Activated CD8-positive, alpha-beta memory T cell treated with anti-CD3 and anti-CD28 coated beads for 24 hours (primary cell): ENCODE measurements at regions not wholly inside any gene's neighbourhood (a gene's known extent, or its start where the extent isn't known, plus 50 kb on each side); places are given as distances from the start of the nearest gene placed in this dataset.
A peak's percentile ranks its signal among the peaks of the same experiment; 100 is the strongest.
"Not testable (repeated sequence)": the region's sequence is repeated elsewhere in the genome, so short reads cannot be mapped to it uniquely, and the experiment has no call there.

Experiments
- DNase-seq: peaks from one replicate; pipeline ENCODE4 v3.0.0-alpha.2; 2020

DNA sequence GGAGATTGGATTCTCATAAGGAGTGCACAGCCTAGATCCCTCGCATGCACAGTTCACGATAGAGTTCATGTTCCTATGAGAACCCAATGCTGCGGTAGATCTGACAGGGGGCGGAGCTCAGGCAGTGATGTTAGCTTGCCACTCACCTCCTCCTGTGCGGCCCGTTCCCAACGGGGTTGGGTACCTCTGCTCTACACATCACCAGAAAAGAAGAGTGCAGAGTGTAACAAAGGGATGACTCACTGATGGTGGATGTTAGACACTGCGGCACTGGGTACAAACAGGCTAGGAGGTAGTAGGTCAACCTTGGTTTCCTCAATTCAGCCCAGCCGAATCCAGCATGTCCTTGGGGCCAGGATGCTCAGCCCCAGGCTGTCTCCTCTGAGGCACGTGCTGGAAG is 66.8 kb upstream of the CHST15 start:
- no peak for DNase-seq

DNA sequence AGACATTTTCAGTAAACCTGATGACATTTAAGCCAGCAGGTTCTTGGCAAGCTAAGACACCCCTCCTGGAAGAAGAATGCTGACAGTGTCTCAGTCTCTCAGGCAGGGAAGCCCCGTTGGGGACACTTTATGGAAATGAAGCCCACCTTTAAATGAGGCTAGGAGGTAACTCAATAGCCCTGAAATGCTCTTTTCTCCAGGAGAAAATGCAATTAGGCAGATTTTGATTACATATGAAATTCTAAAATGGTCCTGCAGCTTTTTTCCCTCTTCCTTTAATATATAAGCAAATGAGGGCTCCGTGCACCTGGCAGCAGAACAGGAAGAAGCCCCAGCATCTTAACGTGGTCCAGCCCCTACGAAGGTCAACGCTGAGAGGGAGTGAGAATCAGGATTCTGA is 65.8 kb upstream of the CHST15 start:
- no peak for DNase-seq

DNA sequence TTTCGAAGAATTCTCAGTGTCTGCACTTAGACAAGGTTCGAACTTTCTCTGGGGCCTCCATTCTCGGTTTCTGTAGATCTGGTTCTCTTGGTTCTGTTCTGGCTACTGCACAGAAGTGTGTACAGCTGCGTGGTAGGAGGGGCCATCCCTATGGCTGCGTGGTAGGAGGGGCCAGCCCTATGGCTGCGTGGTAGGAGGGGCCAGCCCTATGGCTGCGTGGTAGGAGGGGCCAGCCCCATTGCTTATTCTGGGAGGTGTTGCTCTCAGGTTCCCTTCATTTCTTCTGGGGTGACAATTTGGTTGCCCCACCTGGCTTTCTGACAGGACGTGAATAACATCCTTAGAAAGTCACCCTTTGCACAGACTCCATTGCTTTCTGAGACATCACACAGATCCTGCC is 65.2 kb upstream of the CHST15 start:
- no peak for DNase-seq

DNA sequence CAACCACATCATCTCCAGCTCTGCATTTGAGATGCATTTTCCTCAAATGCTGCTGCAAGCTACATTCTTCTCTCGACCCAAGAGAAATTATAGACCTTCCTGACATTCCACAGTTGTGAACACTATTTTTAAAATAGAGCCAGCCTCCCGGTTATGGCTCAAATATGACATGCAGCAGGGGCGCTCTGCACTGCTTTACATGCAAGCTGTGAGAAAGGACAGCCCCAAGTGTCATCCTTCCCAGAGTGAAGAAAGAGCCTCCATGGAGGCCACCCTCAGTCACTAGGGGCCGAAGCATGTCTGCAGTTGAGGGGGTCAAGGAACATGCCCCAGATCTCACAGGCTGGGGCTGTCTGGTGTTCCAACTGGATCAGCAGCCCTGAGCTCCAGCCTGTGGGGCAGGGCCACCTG is 63.9 kb upstream of the CHST15 start:
- no peak for DNase-seq

DNA sequence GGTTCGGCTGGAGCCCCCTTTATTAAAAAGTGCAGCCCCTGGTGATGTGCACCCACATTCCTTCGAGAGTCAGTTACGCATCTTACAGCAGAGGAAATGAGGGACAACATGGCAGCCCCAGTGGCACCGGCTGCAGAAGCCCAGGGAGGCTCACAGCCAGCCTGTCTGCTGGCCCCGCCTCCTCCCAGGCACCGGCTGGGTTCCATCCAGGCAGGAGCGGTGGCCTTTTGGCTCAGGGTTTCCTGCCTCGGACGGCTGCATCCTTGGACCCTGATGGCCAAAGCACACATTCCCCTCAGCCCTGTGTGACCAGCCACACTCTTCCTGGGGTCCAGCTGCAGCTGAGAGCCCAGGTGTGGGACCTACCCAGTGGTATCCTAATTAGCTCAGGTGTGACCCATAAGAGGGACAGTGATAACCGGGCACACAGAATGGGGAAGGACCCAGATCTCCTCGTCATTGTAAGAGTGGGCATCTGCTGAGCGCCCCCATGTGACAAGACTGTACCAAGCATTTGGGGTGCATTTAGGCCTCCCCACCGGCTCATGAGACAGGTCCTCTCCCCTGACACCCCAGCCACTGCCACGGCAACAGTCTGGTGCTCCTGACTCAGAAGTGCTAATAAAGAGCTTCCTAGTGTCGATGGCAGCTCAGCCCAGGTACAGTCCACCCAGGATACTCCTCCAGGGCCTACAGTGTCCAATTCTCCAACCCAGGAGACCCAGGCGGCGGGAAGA is 63.3 kb upstream of the CHST15 start:
- DNase-seq, result no peak

DNA sequence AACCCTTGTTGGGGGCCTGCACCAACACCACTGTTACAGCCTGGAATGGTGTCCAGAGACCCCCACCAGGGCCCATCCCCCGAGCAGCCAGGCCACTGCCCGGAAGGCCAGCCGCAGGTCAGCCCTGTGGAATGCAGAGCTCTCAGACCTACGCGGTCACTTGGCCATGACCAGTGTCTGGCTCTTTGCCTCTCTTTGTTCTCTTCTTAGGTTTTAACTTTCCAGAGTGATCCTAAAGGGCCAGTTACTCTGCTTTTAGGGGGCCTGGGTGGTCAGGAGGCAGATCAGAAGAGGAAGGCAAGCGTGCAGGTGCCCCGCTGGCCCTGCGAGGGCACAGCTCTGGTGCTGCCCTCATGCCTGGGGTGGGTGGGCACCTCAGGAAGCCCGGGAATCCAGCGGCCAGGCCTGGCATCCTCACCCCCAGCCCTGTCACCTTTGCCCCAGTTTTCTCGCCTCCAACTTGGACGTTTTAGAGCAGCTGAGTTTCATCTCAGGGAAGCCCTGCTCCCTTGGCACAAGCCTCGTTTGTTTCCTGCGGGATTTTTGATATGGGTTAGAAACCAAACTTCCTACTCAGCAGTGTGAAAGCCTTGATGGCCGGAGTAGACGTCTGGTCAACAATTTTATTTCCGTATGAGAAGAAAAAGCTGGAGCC is 62.5 kb upstream of the CHST15 start:
- no peak for DNase-seq

DNA sequence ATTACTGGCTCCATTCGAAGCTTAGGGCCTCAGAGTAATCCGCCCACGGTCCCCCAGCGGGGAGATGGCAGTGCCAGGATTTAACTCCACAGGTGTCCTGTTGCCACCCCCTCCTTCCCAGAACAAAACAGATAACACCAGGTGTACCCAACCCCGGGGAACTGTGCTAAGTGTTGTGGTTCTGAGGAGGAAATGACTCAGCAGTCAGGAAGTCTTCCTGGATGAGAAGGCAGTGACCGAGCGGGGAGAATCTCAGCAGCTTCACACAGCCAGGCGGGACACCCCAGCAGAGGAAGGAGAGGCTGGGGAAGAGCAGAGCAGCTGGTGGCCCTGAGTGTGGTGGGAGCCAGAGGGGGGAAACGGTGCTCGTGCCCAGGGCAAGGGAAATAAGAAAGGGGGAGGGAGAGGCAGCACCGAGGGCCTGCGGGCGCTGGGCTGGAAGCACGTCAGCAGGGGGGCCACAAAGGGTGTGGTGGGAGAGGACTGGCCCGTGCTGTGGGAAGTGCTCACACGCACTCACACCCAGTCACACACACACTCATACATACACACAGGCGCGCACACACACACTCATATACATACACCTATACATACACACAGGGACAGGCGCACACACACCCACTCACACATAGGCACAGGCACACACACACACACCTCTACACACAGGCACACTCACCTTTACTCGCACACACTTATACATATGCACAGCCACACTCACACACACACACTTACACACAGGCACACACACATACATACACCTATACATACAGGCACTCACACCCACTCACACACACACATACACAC is 59.8 kb upstream of the CHST15 start:
- DNase-seq, result peak; percentile 68

DNA sequence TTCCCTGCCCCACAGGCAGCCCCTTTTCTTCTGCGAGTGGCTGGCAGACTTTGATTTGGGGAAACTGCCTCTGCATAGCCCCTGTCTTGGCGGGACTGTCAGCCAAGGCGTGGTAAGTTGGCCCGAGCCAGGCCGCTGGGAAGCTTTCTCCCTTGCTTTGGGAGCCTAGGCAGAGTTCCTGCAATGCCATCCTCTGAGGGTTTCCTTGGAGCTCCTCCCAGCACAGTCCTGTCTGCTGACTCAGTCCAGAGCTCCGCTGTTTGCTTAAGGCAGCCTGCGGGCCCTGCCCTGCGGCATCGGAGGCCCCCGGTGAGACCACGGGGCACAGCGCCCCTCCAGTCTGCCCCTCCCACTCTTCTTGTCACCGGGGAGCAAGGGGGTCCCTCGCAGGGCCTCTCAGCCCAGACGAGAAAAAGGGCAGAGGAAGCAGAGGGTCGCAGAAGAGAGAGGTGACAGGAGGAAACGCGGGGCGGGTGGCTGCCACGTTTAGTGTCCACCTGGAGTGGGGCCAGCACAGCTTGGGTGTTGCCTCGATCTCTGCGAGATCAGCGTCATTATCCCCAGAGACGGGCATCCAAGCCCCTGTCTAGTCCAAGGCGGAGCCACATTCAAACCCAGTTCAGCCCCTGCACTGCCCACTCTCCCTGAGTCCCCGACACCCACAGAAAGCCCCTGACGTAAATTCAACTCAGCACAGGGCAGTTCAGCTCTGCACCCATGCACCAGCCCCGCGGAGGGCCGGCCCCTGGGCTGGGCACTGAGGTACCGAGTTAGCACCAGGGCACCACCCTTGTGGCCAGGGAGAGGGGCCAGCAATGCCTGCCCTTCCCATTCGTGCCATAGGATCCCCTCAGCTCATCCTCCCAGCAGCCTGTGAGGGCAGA is 59.0 kb upstream of the CHST15 start:
- DNase-seq, result no peak

DNA sequence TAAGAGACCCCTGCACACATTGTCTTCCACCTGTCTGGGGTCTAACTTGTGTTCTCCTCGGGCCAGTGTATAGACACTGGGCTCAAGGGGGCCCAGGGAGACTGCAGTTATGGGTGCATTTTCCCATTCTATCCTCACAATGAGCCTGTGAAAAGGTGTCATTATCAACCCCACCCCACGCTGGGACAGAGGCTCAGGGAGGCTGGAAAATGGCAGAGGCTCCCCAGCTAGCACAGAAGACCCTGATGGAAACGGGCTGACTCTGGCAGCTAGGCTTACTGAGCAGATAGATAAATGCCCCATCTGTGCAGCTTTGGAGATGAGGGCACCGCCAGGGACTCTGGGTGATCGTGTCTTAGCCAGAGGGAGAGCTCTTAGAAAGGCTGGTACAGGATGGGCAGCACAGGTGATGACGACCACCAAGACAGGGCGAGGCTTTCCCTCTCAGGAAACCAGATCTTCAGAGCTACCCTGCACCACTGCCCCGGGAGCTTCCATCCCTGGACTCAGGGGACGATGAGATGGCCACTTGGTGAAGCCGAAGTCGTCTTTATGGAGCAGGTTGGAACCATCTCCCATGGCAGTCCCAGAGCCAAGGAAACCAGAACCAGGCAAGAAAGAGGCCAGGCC is 58.2 kb upstream of the CHST15 start:
- DNase-seq, result no peak

DNA sequence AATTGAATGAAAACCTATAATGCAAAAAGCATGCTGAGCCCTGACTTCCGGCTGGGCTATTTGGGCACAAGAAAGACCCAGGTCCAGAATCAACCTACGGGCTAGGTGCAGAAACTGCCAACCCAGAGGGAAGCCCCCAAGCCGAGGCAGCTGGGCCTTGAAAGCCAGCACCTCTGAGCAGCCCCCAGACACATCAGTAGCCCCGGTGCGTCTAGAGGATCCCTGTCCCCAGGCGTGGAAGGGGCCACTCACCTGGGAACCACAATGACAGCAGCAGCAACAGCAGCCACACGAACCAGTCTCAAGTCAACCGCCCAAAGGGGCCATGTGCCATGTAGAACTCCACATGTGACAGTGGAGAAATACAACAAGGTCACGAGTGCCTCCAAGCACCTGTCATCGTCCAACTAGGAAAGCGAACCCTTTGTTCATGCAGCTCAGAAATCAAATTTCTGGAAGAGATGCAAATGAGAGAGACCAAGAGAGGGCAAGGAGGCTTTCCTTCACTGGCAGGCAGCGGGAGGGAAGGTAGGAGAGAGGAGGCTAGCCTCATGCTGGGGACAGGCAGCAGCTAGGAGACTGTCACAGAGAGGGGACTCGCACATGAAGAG is 57.5 kb upstream of the CHST15 start:
- DNase-seq, result no peak

DNA sequence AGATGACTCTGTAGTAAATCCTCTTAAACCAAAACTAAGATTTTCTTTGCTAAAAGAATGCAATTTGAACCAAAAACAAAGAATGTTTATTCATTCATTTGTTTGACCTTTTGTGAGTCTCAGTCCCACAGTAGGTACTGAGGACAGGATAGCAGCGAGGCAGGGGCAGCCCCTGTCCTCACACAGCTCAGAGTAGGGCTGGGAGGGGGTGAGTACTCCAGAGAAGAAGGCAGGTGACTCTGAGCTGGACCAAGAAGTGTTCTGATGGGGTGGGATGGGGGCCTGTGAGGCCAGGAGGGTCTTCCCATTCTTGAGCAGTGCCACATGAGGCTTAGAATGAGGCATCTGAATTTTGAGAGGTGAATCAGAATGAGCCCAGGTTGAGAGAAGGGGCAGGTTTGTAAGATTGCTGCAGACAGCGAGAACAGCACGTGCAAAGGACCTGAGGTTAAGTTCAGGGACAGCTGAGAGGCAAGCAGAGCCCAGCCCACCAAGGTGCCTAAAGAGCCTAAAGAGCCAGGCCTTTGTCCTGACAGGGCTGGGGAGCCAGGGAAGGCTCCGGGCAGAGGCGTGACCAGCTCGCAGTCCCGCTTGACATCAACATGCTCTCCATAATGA is 56.9 kb upstream of the CHST15 start:
- no peak for DNase-seq

DNA sequence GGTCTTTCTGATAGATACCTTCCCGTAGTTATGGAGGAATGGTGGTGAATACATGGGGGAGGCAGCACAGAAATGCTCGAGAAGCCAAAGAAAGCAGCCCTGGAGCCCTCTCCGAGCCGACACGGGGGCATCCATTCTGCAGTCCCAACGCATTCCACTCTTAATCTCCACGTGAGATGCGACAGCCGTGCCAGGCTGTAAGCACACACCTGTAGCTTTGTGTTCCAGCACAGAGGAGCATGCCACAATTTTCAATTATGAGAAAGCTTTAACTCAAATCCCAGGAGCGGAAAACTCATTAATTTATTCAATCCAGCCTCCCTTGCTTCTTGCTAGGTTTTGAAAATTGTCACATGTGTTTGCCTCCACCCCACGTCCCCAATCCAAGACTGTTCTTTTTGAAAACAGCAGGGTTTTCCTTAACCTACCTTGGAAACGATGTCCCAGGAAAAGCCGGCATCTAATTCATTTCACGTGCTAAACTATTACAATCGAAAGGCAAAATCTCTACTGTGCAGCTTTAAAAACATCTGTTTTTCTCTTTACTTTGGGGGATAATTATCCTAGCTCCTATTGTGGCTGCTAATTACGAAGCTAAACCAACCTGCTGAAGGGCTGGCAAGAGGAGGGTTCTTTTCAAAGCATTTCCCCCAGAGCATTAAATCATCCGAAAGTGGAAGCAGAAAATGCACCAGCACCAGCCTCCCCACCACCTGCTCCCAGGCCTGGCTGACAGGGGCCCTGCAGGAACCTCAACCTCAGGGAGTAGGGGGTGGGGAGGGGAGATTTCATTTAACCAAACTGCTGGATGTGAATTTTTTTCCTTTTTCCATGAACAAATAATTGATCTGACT is 56.0 kb upstream of the CHST15 start:
- no peak for DNase-seq

DNA sequence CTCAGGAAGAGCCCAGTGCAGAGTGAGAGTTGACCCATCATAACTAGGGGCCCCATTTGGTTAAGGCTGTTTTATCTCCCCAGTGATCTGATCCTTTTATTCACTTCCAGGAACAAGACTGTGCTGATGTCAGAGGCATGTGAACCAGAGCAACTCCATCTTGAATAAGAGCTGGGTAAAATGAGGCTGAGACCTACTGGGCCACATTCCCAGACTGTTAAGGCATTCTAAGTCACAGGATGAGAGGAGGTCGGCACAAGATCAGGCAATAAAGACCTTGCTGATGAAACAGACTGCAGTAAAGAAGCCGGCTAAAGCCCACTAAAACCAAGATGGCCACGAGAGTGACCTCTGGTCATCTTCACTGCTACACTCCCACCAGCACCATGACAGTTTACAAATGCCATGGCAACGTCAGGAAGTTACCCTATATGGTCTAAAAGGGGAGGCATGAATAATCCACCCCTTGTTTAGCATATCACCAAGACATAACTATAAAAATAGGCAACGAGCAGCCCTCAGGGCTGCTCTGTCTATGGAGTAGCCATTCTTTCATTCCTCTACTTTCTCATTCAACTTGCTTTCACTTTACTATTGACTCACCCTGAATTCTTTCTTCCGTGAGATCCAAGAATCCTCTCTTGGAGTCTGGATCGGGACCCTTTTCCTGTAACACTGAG is 55.3 kb upstream of the CHST15 start:
- not testable (repeated sequence) for DNase-seq

DNA sequence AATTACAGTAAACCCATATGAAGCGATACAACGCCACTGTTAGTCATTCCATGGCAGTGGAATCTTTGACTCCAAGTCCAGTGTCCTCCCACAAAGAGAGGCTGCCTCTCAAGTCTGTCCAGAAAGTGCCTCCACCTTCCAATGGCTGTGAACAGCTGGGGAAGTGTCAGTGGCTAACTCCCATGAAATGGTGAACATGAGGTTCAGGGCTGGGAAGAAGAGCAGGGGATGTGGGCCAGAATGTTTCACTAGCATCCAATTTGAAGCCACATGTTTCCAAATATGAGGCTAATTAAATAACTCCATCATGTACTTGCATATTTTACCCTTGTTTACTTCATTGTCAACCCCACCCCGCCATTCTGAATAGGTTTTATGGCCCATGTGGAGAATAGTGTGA is 53.1 kb upstream of the CHST15 start:
- no peak for DNase-seq

DNA sequence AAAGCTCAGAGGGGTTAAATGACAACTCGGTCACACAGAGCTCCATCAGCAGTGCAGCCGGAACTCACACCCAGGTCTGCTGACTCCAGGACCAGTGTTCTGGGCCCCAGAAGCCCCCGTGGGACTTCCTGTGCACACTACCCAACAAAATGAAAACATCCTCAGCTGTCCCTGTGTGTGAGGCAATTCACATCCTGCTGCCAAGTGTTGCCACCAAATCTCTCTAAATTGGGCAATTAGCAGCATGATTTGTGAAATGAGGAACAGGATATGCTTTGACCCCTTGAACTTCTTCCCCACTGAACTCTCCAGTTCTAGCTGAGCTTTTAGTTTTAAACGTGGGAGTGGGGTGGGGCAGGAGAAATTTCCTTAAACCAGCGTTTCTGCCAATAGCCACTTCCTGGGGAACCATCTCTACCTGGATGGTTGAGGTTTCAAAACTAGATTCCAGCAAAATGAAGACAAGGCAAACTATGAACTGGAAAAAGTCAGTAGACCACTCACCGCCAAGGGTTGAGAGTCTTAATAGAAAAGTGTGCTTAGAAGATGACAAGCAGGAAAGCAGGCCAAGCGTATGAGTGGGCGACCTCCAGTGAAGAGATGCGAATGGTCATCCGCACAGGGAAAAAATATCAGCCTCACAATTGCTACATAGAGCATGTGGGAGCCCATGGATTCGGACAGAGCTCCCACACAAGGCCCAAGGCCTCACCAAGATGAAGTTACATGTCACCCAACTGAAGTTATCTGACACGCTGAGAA is 51.9 kb upstream of the CHST15 start:
- no peak for DNase-seq

DNA sequence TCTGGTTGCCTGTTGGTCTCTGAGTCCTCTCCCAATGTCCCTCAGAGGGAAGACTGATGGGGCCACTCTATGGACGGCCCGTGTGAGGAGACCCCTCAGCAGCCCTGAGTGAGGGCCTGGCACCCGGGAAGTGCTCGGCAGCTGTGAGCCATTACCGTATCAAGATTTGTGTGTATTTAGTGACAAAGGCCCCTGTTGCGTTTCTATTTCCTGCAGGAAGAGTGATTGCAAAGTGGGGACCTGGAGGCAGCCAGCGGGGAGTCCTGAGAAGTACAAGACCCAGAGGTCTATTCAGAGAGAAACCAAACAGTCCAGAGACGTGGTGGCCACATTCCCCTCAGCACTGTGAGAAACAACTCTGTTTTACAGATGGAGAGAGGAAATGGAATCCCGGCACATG is 51.1 kb upstream of the CHST15 start:
- no peak for DNase-seq

DNA sequence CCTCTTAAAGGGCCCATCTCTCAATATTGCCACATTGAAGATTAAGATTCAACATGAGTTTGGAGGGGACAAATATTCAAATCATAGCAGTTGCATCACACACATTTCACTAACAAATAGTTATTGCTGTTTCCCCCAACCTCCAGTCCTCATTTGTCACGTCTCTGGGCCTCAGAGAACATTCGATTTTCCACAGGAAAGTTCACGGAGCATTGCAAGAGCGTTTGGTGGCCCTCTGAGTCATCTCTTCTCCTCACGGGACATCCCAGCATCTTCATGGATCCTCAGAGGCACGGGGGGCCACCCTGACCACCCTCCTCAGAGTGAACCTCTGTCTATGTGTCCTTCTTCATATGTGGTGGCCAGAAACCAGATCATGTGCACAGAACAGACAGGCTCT is 50.3 kb upstream of the CHST15 start:
- no peak for DNase-seq
